OCI-LY7 (cell line): ENCODE measurements at regions not wholly inside any gene's neighbourhood (a gene's known extent, or its start where the extent isn't known, plus 50 kb on each side); places are given as distances from the start of the nearest gene placed in this dataset.

ENCODE experiments used
- CTCF ChIP-seq: fragments of 200-600 bp; sonication (generic); conservative IDR thresholded peaks from 2 replicates; pipeline ENCODE4 v1.5.1; 2014; ENCODE audit warnings: mild to moderate bottlenecking, antibody characterized with exemption, low read length, moderate library complexity, mixed read lengths
- EZH2phosphoT487 ChIP-seq: fragments of 200-600 bp; sonication (generic); IDR thresholded peaks from 2 replicates; pipeline ENCODE4 v1.6.1; 2018; ENCODE audit warnings: low read depth, borderline replicate concordance, mild to moderate bottlenecking, mixed run types, antibody characterized with exemption, low read length, moderate library complexity, mixed read lengths

- TF ChIP-seq CTCF (no peak), EZH2phosphoT487 (no peak)
Observed at GRCh38 chr9:86735772-86736458, 211.4 kb downstream of the GAS1 start.
